ENCODE measurements at regions not wholly inside any gene's neighbourhood (a gene's known extent, or its start where the extent isn't known, plus 50 kb on each side); places are given as distances from the start of the nearest gene placed in this dataset.
"Not testable (repeated sequence)": the region's sequence is repeated elsewhere in the genome, so short reads cannot be mapped to it uniquely, and the experiment has no call there.

DNA sequence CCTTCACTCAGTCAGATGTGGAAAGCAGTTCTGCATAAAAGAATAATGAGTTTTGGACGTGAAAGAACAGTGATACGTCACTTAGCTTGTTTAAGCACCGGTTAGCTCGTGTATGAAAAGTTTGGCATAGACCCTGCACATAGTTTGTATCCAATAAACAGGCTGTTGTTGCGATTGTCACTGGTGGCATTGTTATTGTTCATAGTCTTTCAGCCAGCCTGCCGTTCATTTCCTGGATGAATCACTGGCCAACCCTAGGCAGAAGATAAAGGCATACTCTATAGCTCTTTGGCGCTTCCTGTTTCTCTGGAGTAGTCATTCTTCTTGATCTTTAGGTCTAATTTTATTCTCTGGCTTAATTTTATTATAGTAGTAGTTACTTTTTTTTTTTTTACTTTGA lies 57.8 kb upstream of the ANKRD30A start:
- no peak for DNase-seq (ENCODE audit: insufficient read length, low spot score)
- FAIRE-seq, result no peak
- no peak for TF ChIP-seq POLR2A (IDR thresholded peaks at IDR 0.05; ENCODE audit: low read depth, low read length)

DNA sequence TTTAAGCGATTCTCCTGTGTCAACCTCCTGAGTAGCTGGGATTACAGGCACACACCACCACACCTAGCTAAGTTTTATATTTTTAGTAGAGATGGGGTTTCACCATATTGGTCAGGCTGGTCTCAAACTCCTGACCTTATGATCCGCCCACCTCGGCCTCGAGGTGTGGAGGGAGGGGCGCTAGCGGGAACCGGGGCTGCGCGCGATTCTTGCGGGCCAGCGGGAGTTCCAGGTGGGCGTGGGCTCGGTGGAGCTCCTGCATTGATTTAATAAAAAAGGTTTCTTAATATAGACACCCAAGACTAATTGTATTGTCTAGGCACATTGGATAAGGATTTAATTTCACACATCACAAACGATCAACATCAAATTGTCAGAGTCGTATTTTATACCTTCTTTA lies 63.1 kb upstream of the ANKRD30A start:
- not testable (repeated sequence) for FAIRE-seq; DNase-seq (ENCODE audit: insufficient read length, low spot score)

DNA sequence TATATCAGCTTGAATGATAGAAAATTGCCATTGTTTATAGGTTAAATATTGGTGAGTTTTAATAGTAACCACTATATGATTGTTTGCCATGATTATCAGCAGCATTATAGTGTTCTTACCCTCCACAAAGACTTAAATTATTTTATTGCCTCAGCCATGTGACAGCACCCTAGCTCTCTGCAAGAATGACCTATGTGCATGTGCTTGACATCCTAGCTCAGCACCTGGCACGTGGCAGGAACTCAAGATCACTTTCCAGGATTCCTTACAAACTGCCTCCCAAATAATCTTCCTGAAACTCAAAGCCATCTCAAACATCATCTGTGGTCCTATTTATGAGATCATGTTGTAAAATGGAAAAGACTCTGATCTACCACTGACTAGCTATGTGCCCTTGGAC lies 68.1 kb upstream of the ANKRD30A start:
- DNase-seq (ENCODE audit: insufficient read length, low spot score), result no peak
- FAIRE-seq, result no peak
- no peak for TF ChIP-seq POLR2A (IDR thresholded peaks at IDR 0.05; ENCODE audit: low read depth, low read length)

DNA sequence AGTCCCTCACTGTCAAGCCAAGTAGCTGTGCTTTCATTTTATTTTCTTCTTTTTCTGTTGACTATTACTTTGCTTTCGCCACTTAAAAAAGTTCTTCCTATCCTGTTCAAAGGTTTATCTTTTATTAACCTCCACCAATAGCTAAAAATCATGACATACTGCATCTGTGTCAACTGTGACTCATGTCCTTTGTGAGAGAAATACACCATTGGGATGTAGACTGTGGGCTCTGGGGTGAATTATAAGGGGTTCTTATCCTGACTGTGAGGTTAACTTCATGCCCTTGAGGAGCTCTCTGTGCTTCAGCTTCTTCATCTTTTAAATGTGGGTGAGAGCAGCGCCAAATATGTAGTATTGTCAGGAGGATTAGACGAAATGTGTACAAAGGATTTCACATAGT lies 71.9 kb upstream of the ANKRD30A start:
- DNase-seq (ENCODE audit: insufficient read length, low spot score) (no peak), FAIRE-seq (no peak)
- no peak for TF ChIP-seq POLR2A (IDR thresholded peaks at IDR 0.05; ENCODE audit: low read depth, low read length)

DNA sequence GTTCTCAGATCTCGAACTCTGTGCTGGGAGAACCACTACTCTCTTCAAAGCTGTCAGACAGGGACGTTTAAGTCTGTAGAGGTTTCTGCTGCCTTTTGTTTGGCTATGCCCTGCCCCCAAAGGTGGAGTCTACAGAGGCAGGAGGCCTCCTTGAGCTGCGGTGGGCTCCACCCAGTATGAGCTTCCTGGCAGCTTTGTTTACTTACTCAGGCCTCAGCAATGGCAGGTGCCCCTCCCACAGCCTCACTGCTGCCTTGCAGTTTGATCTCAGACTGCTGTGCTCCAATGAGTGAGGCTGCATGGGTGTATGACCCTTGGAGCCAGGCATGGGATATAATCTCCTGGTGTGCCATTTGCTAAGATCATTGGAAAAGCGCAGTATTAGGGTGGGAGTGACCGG lies 75.4 kb upstream of the ANKRD30A start:
- DNase-seq (ENCODE audit: insufficient read length, low spot score); FAIRE-seq: not testable (repeated sequence)

DNA sequence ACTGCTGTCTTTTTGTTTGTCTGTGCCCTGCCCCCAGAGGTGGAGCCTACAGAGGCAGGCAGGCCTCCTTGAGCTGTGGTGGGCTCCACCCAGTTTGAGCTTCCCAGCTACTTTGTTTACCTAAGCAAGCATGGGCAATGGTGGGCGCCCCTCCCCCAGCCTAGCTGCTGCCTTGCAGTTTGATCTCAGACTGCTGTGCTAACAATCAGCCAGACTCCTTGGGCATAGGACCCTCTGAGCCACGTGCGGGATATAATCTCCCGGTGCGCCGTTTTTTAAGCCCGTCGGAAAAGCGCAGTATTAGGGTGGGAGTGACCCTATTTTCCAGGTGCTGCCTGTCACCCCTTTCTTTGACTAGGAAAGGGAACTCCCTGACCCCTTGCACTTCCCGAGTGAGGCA lies 81.1 kb upstream of the ANKRD30A start:
- FAIRE-seq, result not testable (repeated sequence)

DNA sequence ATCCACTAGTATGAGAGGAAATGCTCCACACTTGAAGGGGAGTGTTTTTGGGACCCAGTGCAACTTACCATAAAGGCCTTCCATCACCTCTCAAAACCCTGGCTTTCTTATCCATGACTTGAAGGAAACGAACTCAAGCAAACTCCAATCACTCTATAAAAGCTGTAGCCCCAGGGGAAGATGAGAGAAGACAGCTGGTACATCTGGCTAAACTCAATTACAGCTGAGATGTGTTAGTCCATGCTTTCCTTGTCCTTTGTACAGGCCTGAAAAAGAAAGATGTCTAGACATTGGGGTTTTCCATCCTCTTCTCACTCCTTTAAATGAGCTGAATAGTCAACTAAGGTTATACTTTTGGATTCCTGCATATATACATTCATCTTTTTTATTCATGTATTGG lies 89.5 kb upstream of the ANKRD30A start:
- no peak for TF ChIP-seq POLR2A (IDR thresholded peaks at IDR 0.05; ENCODE audit: low read depth, low read length)
- DNase-seq (ENCODE audit: insufficient read length, low spot score) (no peak), FAIRE-seq (no peak)

More for the DNA sequence above, 81.1 kb upstream of the ANKRD30A start:
- not testable (repeated sequence) for DNase-seq (ENCODE audit: insufficient read length, low spot score)

DNA sequence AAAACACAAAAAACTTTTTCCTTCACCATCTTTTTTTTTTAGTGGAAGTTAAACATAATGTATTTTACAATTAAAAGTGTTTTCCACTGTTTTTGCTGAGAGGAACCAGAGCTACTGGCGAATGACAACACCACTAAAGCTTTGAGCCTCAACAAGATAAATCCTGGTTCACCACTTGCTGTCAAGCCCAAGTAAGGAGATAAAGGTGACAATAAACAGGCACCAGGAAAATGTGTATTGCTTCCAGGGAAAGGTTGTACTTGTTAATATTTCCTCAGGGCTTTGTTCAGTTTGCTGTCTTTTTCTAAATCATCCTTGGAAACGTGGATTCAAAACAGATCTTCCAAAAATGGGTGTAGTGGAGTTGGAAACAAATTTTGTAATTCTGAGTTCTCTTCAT lies 109.9 kb upstream of the ANKRD30A start:
- TF ChIP-seq POLR2A (IDR thresholded peaks at IDR 0.05; ENCODE audit: low read depth, low read length), result no peak
- FAIRE-seq (no peak), DNase-seq (ENCODE audit: insufficient read length, low spot score) (no peak)

DNA sequence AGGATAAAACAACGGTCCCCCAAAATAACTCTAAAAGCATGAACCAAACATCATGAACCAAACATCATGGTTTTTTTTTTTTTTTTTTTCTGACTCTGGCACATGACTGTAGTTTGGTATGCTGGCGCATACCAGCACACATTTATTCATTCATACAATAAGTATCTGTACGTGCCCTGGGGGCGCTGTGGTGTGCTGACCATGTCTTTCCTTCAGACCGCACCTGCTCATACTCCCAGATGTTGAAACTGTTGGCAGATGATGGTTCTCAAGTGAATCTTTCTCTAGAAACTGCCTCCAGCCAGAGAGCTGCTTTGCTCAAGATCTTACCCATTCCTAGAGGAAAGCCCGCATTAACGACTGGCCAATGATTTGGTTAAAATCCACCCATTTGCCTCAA lies 114.7 kb upstream of the ANKRD30A start:
- no peak for FAIRE-seq
- no peak for DNase-seq (ENCODE audit: insufficient read length, low spot score)
- no peak for TF ChIP-seq POLR2A (IDR thresholded peaks at IDR 0.05; ENCODE audit: low read depth, low read length)

DNA sequence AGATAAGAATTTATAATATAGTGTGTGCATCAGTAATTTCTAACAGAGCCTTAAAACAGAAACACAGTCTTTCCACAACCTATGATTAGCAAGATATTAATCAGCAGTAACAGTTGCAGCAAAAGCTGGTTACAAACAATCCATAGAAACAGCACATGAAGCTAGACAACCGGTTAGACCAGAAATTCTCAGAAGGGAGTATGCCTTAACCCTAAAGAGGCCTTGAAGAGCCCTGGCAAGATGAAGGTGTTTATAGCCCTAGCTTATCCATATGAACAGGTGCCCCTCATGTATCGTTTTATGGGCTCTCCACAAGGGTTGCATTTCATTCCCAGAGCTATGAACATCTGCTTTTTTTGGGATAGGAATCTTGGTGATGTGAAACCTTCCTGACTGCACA lies 117.1 kb upstream of the ANKRD30A start:
- FAIRE-seq; DNase-seq (ENCODE audit: insufficient read length, low spot score): not testable (repeated sequence)

DNA sequence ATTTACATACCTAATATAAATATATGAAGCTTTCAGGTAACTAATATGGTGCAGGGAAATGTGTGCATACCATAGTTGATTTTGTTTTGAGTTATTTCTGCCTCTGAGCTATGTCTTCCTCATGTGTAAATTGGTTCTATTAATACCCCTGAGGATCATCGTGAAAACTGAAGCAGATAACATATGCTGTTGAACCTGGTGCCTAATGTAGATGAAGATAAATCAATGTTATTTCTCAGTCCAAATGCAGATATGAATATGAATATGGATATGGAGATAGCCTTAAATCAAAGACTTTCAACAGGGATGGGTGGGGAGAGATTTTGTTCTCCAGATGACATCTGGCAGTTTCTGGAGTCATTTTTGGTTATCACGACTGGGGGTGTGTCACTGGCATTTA lies 122.3 kb upstream of the ANKRD30A start:
- no peak for TF ChIP-seq POLR2A (IDR thresholded peaks at IDR 0.05; ENCODE audit: low read depth, low read length)
- FAIRE-seq (no peak), DNase-seq (ENCODE audit: insufficient read length, low spot score) (no peak)

DNA sequence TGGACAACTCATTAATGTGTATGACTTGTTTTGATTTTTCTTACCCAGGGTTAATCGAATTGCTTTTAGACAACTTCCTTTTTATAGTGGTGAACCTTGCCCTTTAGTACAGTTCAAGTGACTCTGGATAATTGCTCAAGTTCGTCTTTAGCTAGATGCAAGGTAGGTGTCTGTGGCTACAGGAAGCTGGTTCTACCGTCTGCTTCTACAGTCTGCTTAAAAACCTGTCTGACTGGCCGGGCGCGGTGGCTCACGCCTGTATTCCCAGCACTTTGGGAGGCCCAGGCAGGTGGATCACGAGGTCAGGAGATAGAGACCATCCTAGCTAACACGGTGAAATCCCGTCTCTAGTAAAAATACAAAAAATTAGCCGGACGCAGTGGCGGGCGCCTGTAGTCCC lies 129.6 kb upstream of the ANKRD30A start:
- DNase-seq (ENCODE audit: insufficient read length, low spot score); FAIRE-seq: not testable (repeated sequence)

DNA sequence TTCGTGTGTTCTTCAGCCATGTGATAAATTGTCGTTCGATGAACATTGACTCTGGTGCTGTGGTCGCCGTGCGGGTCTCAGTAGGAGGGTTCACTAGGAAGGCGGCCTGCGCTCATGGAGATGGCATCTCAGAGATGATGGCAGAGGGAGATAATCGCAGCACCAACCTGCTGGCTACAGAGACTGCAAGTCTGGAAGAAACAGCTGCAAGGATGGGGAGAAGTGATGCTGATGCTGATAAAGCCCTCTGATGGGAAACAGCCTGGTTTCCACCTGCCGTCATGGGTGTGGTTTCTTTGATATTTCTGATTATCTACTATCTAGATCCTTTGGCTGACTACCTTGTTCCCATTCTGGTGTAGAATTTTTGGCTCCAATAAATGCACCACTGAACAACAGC lies 130.5 kb upstream of the ANKRD30A start:
- no peak for DNase-seq (ENCODE audit: insufficient read length, low spot score)
- FAIRE-seq, result no peak
- TF ChIP-seq POLR2A (IDR thresholded peaks at IDR 0.05; ENCODE audit: low read depth, low read length), result no peak

DNA sequence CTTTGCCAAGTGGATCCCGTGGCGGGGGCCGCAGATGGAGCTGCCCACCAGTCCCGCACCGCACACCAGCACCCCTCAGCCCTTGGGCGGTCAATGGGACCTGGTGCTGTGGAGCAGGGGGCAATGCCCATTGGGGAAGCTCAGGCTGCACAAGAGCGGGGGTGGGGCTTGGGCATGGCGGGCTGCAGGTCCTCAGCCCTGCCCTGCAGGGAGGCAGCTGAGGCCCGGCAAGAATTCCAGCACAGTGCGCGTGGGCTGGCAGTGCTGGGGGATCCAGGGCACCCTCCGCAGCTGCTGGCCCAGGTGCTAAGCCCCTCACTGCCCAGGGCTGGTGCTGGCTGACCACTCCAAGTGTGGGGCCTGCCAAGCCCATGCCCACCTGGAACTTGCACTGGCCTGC lies 136.2 kb upstream of the ANKRD30A start:
- no peak for DNase-seq (ENCODE audit: insufficient read length, low spot score)
- no peak for FAIRE-seq
- TF ChIP-seq POLR2A (IDR thresholded peaks at IDR 0.05; ENCODE audit: low read depth, low read length), result no peak

DNA sequence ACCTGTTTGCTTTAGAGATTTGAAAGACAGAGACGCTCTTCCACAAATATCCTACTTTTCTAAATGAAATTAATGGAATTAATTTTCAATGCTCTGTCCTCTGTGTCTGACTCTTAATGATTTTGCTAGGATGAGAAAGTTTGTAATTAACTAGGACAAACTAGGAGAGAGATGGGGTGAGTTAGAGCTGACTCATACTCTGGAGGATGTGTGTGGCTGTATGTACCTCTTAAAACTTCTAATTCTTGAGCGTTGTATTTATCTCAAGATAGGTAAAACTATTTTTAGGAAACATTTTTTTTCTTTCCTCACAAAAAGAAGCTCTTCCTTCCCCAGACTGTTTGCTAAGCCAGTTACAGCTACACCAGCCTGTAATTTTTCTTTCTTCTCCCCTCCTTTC lies 178.8 kb upstream of the ANKRD30A start:
- DNase-seq (ENCODE audit: insufficient read length, low spot score) (no peak), FAIRE-seq (no peak)
- TF ChIP-seq POLR2A (IDR thresholded peaks at IDR 0.05; ENCODE audit: low read depth, low read length), result no peak

DNA sequence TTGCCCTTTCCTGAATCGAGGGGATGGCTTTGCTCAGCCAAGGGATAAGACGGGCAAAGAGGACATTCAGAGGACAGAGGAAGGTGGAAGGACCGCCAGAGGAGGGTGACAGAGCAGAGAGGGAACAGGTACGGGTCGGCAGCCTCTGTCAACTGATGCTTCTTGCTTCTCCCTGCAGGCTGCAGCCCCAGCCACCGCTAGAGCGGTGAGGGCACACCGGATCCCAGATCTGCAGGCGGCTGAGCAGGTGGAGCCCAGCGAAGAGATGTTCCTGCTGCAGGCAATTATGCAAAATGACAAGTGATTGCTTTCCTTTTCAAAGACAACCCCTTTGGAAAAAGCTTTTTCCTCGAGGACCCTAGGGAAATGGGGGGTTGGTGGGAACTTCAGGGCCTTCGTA lies 181.9 kb upstream of the ANKRD30A start:
- DNase-seq (ENCODE audit: insufficient read length, low spot score) (no peak), FAIRE-seq (no peak)
- TF ChIP-seq POLR2A (IDR thresholded peaks at IDR 0.05; ENCODE audit: low read depth, low read length), result no peak

DNA sequence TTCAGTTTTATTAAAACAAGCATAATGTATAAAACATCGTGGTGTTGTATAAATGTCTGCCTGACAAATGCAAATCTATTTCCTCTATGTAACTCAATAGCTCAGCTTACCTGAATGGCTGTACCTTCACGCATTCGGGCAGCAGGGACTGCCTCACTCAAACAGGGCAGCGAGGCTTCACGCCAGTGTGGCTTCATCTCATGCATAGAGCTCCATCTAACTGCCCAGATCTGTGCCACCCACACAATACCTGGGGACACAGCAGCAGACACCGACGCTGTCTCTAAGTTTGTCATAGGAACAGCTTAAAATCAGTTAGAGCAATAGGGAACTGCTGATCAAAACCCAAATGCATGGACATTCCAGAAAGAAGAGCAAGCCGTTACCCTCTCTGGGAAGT lies 182.8 kb upstream of the ANKRD30A start:
- no peak for TF ChIP-seq POLR2A (IDR thresholded peaks at IDR 0.05; ENCODE audit: low read depth, low read length)

More for the DNA sequence above, 182.8 kb upstream of the ANKRD30A start:
- DNase-seq (ENCODE audit: insufficient read length, low spot score), result no peak
- no peak for FAIRE-seq
